Caco-2 (cell line): ENCODE measurements at regions not wholly inside any gene's neighbourhood (a gene's known extent, or its start where the extent isn't known, plus 50 kb on each side); places are given as distances from the start of the nearest gene placed in this dataset.

Experiments
- BruUV-seq: library from RNA; stranded (reverse); fragments of 400-500 nt; replicated peaks from 2 replicates; lab custom pipeline; 2021; lab: Mats Ljungman, UMichigan
- CTCF ChIA-PET: fragments of 300-600 bp; sonication (Branson Sonifier 250); formaldehyde crosslinking; loops from one replicate; lab custom pipeline; 2022; ENCODE audit warnings: antibody characterized with exemption; lab: Charles Lee
- POLR2A ChIA-PET: fragments of 300-600 bp; sonication (Branson Sonifier 250); formaldehyde crosslinking; loops from one replicate; lab custom pipeline; 2022; ENCODE audit warnings: antibody characterized with exemption; lab: Charles Lee
- DNase-seq, 2 experiments: peaks; one replicate each; pipeline versions ENCODE4 v3.0.0 to v3.0.0-alpha.2; 2020 to 2022
- H3K27me3 ChIP-seq: replicated peaks from 2 replicates; pipeline ENCODE4 v1.6.0; 2011; ENCODE audit warnings: low read length; ENCODE audit not compliant: control insufficient read depth, insufficient read depth
- H3K36me3 ChIP-seq: 2 replicates; pipeline ENCODE4 v1.5.1; 2011; ENCODE audit warnings: low read length; ENCODE audit not compliant: control insufficient read depth, insufficient read depth
- H3K4me1 ChIP-seq: fragments of 250-450 bp; sonication (Bioruptor Pico); 2 replicates; pipeline ENCODE4 v1.5.1; 2020; ENCODE audit warnings: mild to moderate bottlenecking
- H3K4me3 ChIP-seq: 2 replicates; pipeline ENCODE4 v1.5.1; 2011; ENCODE audit warnings: low read depth, mild to moderate bottlenecking, control low read depth, low read length
- H3K9me3 ChIP-seq: fragments of 250-450 bp; sonication (Bioruptor Pico); 2 replicates; pipeline ENCODE4 v1.5.1; 2020; ENCODE audit warnings: mild to moderate bottlenecking, moderate library complexity
- H3K27ac Mint-ChIP-seq: one replicate; pipeline ENCODE4 v1.8.0; 2022; ENCODE audit warnings: mixed read lengths; ENCODE audit not compliant: unreplicated experiment
- H3K27me3 Mint-ChIP-seq: one replicate; pipeline ENCODE4 v1.8.0; 2022; ENCODE audit warnings: mixed read lengths; ENCODE audit not compliant: insufficient read depth, unreplicated experiment
- H3K36me3 Mint-ChIP-seq: one replicate; pipeline ENCODE4 v1.8.0; 2022; ENCODE audit warnings: mild to moderate bottlenecking, mixed read lengths; ENCODE audit not compliant: insufficient read depth, unreplicated experiment
- H3K4me1 Mint-ChIP-seq: one replicate; pipeline ENCODE4 v1.8.0; 2022; ENCODE audit warnings: low read depth, mixed read lengths; ENCODE audit not compliant: unreplicated experiment
- H3K4me3 Mint-ChIP-seq: one replicate; pipeline ENCODE4 v1.8.0; 2022; ENCODE audit warnings: mild to moderate bottlenecking, moderate library complexity, mixed read lengths; ENCODE audit not compliant: unreplicated experiment
- H3K9me3 Mint-ChIP-seq: one replicate; pipeline ENCODE4 v1.8.0; 2022; ENCODE audit warnings: mixed read lengths; ENCODE audit not compliant: unreplicated experiment
- CTCF ChIP-seq, 2 experiments: fragments of 200-600 bp in 1 of 2; IDR thresholded peaks; 1 replicate in 1 of 2; 2 replicates in 1 of 2; pipeline versions ENCODE4 v1.5.1 to v1.8.0; 2011 to 2022; ENCODE audit warnings: antibody characterized with exemption in 1 of 2, control low read depth in 1 of 2, inconsistent platforms in 1 of 2, low read depth in 1 of 2, low read length in 1 of 2, mild to moderate bottlenecking in 1 of 2, moderate library complexity in 1 of 2; ENCODE audit not compliant: insufficient read depth in 1 of 2, severe bottlenecking in 1 of 2, unreplicated experiment in 1 of 2
- intact Hi-C: fragments of 100-400 bp; cut with micrococcal nuclease; formaldehyde crosslinking; loops from one replicate; pipeline ENCODE4 v1.10.0; 2022; ENCODE audit not compliant: unreplicated experiment

- Histone ChIP-seq H3K36me3 (no peaks in the 10 kb centered on the region), H3K4me3 (no peak overlapping the region), H3K4me1 (0 out of 2 replicates have a peak, but pooled peaks cover 3% of the 10 kb centered on the region), H3K9me3 (no peaks in the 10 kb centered on the region), H3K27me3 (no peaks in the 10 kb centered on the region)
- DNase-seq: no peak
- CTCF ChIA-PET: no interaction called here
- no peak overlapping the region for H3K4me3 Mint-ChIP-seq
- H3K27ac Mint-ChIP-seq: no peak overlapping the region
- no peak for TF ChIP-seq CTCF (IDR thresholded peaks at IDR 0.05; ENCODE audit: insufficient read depth in 1 of 2, low read depth in 1 of 2, low read length in 1 of 2, severe bottlenecking in 1 of 2, unreplicated experiment in 1 of 2)
- no TSS peak for BruUV-seq
- no peaks in the 10 kb centered on the region for H3K4me1 Mint-ChIP-seq
- intact Hi-C loops: no loop called here
- no peaks in the 10 kb centered on the region for H3K36me3 Mint-ChIP-seq
- POLR2A ChIA-PET: no interaction called here
- no peaks in the 10 kb centered on the region for H3K9me3 Mint-ChIP-seq
- H3K27me3 Mint-ChIP-seq: peaks cover 9% of the 10 kb centered on the region
These were observed 54.9 kb upstream of the ITPRID2 start for GRCh38 chr2:181836583-181836982.

GRCh38 chr2:181837563-181837962 is 54.0 kb upstream of the ITPRID2 start:
- no peak overlapping the region for H3K4me3 ChIP-seq
- ChIA-PET CTCF (no interaction called here), POLR2A (no interaction called here)
- H3K4me1 ChIP-seq: 0 out of 2 replicates have a peak, but pooled peaks cover 3% of the 10 kb centered on the region
- Mint-ChIP-seq H3K27me3 (peaks cover 9% of the 10 kb centered on the region), H3K27ac (no peak overlapping the region), H3K4me3 (no peak overlapping the region), H3K36me3 (no peaks in the 10 kb centered on the region), H3K4me1 (no peaks in the 10 kb centered on the region), H3K9me3 (no peaks in the 10 kb centered on the region)
- no peaks in the 10 kb centered on the region for H3K9me3 ChIP-seq
- TF ChIP-seq CTCF (IDR thresholded peaks at IDR 0.05; ENCODE audit: insufficient read depth in 1 of 2, low read depth in 1 of 2, low read length in 1 of 2, severe bottlenecking in 1 of 2, unreplicated experiment in 1 of 2): no peak
- no TSS peak for BruUV-seq
- H3K27me3 ChIP-seq: no peaks in the 10 kb centered on the region
- intact Hi-C loops: no loop called here
- DNase-seq: no peak
- no peaks in the 10 kb centered on the region for H3K36me3 ChIP-seq

GRCh38 chr2:181839811-181840210 is 51.7 kb upstream of the ITPRID2 start:
- ChIA-PET POLR2A (no interaction called here), CTCF (no interaction called here)
- no TSS peak for BruUV-seq
- Mint-ChIP-seq H3K36me3 (no peaks in the 10 kb centered on the region), H3K27ac (no peak overlapping the region), H3K4me3 (no peak overlapping the region), H3K27me3 (peaks cover 9% of the 10 kb centered on the region), H3K4me1 (no peaks in the 10 kb centered on the region), H3K9me3 (no peaks in the 10 kb centered on the region)
- Histone ChIP-seq H3K4me1 (0 out of 2 replicates have a peak, but pooled peaks cover 3% of the 10 kb centered on the region), H3K27me3 (no peaks in the 10 kb centered on the region), H3K9me3 (no peaks in the 10 kb centered on the region), H3K36me3 (no peaks in the 10 kb centered on the region), H3K4me3 (no peak overlapping the region)
- intact Hi-C loops: no loop called here
- no peak for DNase-seq
- TF ChIP-seq CTCF (IDR thresholded peaks at IDR 0.05; ENCODE audit: insufficient read depth in 1 of 2, low read depth in 1 of 2, low read length in 1 of 2, severe bottlenecking in 1 of 2, unreplicated experiment in 1 of 2): no peak
